Neural progenitor cell (in vitro differentiated cells): ENCODE measurements at regions not wholly inside any gene's neighbourhood (a gene's known extent, or its start where the extent isn't known, plus 50 kb on each side); places are given as distances from the start of the nearest gene placed in this dataset.

Experiments
- CTCF ChIP-seq: fragments of 200-600 bp; sonication (generic); IDR thresholded peaks from 2 replicates; pipeline ENCODE4 v1.5.1; 2017; ENCODE audit warnings: antibody characterized with exemption, mild to moderate bottlenecking
- EZH2 ChIP-seq: fragments of 200-600 bp; sonication (generic); IDR thresholded peaks from 2 replicates; pipeline ENCODE4 v1.6.1; 2017; ENCODE audit warnings: antibody characterized with exemption, mild to moderate bottlenecking, moderate library complexity

DNA sequence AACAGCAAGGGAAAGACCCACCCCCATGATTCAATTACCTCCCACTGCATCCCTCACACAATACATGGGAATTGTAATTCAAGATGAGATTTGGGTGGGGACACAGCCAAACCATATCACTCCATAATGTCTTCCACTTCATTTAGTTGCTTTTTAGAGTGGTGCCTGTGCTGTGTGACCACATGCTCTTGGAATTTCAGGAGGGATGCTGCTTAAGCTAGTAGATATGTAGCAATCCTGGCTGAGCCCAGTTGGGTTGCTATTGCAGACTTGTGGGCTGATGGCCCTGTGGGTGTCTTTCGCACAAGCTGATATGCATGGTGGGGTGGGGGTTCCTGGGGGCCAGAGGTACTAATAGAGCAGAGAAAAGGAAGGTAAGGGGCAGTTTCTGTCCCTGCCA is 160.4 kb upstream of the SYT6 start:
- TF ChIP-seq CTCF (no peak), EZH2 (no peak)
